ENCODE measurements at regions not wholly inside any gene's neighbourhood (a gene's known extent, or its start where the extent isn't known, plus 50 kb on each side); places are given as distances from the start of the nearest gene placed in this dataset.
"Not testable (repeated sequence)": the region's sequence is repeated elsewhere in the genome, so short reads cannot be mapped to it uniquely, and the experiment has no call there.

DNA sequence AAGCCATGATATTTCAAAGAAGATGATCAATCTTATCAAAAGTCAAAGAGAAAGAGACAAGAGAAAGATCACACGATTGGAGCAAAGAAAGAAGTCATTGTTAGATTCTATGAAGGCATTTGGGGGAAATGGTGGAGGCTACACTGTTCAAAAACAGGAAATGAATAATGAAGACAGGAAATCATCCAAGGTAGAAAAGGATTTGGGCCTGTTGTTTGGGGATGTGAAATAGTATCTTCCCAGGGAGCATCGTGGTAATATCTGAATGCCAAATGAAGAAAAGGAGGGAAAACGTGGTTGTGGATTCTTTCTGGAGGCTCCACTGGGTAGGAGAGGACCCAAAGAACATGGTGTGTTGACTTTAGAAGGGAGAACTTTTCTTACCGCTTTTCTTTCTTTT lies 482.4 kb downstream of the NLGN4X start:
- Histone ChIP-seq H3K27me3 (ENCODE audit: control insufficient read depth, insufficient read depth, low read length) (no peaks in the 10 kb centered on the region), H3K36me3 (replicated peaks; ENCODE audit: control insufficient read depth, insufficient read depth, low read length) (no peaks in the 10 kb centered on the region), H3K4me3 (ENCODE audit: insufficient read depth, low read depth, low read length) (no peak overlapping the region)
- no peak for DNase-seq

DNA sequence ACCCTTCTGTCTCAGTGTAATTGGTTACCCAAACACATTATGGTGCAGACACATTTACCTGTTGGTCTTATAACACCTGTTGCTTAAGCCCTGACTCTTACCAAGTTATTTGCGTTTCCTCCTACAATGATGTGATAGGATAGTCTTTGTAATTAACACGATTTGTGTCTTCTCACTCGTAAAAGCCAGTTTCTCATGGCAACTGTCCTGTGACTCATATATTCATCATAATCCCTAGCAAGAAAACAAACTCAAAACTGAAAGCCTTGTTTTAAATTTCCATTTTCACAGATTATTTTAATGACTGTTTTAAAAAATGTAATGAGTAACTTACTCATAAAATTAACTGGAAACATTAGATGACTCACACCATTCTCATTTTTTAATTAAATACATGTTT lies 495.2 kb downstream of the NLGN4X start:
- no peak overlapping the region for H3K4me3 ChIP-seq (ENCODE audit: insufficient read depth, low read depth, low read length)
- DNase-seq: no peak
- no peaks in the 10 kb centered on the region for H3K27me3 ChIP-seq (ENCODE audit: control insufficient read depth, insufficient read depth, low read length)
- no peaks in the 10 kb centered on the region for H3K36me3 ChIP-seq (replicated peaks; ENCODE audit: control insufficient read depth, insufficient read depth, low read length)

DNA sequence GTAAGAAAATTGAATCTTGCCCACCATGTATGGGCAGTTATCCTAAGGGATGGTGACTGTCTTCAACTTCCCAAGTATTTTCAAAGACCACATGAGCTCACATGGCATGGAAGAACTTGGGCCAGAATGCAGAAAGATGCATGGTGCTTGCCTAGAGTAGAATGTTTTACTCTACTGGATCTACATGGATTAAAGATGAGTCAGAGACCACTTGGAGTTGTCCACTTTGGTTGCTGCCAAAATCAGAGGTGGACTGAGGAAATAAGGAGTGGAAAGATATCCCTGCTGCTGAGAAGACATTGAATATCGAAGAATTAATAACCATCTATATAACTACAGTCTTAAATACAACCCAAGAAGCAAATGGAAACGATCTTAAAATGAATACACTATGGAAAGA lies 498.1 kb downstream of the NLGN4X start:
- no peaks in the 10 kb centered on the region for H3K27me3 ChIP-seq (ENCODE audit: control insufficient read depth, insufficient read depth, low read length)
- H3K4me3 ChIP-seq (ENCODE audit: insufficient read depth, low read depth, low read length): no peak overlapping the region
- H3K36me3 ChIP-seq (replicated peaks; ENCODE audit: control insufficient read depth, insufficient read depth, low read length): no peaks in the 10 kb centered on the region
- DNase-seq: no peak

DNA sequence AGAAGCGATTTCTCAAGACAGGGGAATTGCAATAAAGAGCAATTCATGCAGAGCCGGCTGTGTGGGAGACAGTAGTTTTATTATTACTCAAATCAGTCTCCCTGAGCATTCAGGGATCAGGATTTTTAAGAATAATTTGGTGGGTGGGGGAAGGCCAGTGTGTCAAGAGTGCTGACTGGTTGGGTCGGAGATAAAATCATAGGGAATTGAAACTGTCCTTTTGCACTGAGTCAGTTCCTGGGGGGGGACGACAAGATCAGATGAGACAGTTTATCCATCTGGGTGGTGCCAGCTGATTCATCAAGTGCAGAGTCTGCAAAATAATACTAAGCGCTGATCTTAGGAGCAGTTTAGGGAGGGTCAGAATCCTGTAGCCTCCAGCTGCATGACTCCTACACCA lies 502.4 kb downstream of the NLGN4X start:
- Histone ChIP-seq H3K27me3 (ENCODE audit: control insufficient read depth, insufficient read depth, low read length) (no peaks in the 10 kb centered on the region), H3K4me3 (ENCODE audit: insufficient read depth, low read depth, low read length) (no peak overlapping the region), H3K36me3 (replicated peaks; ENCODE audit: control insufficient read depth, insufficient read depth, low read length) (no peaks in the 10 kb centered on the region)
- no peak for DNase-seq

DNA sequence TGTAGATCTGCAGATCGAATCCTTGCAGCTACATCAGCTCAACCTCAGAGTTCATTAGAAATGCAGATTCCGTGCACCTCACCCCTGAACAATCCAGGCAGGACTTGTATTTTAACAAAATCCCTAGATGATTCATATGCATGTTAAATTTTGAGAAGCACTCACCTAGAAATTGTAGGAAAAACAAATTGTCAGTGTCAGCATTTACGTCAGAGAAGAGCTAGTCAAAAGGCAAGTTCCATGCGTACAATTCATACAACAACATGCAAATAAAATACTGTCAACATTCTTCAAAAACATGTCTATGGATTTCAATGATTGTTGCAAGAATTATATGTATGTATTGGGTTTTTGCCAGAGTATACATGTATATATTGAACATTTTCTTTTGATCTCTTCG lies 504.5 kb downstream of the NLGN4X start:
- Histone ChIP-seq H3K4me3 (ENCODE audit: insufficient read depth, low read depth, low read length) (no peak overlapping the region), H3K27me3 (ENCODE audit: control insufficient read depth, insufficient read depth, low read length) (no peaks in the 10 kb centered on the region), H3K36me3 (replicated peaks; ENCODE audit: control insufficient read depth, insufficient read depth, low read length) (no peaks in the 10 kb centered on the region)
- DNase-seq: no peak

DNA sequence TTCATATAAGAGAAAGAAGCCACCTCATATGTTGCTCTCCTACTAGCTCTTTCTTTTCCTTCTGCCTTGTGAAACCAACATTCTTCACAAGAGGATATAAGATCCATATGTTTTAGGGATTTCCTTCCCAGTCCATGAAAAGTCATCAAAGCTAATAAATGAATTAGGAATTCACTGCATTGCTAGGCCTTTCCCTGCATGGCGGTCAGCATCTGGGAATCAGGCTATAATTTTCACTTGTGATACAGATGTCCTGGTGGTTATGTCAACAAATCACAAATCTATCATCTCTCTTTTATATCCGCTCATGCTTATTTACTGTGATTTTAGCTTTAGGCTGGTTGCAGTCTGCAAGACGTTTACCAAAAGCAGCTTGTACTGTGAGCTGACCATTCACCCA lies 510.0 kb downstream of the NLGN4X start:
- Histone ChIP-seq H3K4me3 (ENCODE audit: insufficient read depth, low read depth, low read length) (no peak overlapping the region), H3K36me3 (replicated peaks; ENCODE audit: control insufficient read depth, insufficient read depth, low read length) (no peaks in the 10 kb centered on the region), H3K27me3 (ENCODE audit: control insufficient read depth, insufficient read depth, low read length) (no peaks in the 10 kb centered on the region)
- DNase-seq: no peak

DNA sequence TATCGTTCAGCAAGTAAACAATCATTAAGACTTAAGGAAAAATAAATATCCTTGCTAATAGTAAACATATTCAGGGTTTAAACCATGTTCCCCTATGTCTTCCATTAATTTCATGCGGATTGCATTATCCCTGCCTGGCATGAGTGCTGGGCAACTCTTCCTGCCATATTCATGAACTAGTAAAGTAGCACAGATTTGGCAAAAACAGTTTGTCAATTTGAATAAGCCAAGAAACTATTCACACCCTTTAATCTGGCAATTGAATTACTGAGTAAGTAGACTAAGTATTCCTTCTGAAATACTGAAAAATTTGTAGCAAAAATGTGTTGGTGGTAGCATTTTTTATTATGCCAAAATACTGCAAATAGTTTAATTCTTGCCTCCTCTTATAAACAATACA lies 512.0 kb downstream of the NLGN4X start:
- no peaks in the 10 kb centered on the region for H3K27me3 ChIP-seq (ENCODE audit: control insufficient read depth, insufficient read depth, low read length)
- no peaks in the 10 kb centered on the region for H3K36me3 ChIP-seq (replicated peaks; ENCODE audit: control insufficient read depth, insufficient read depth, low read length)
- H3K4me3 ChIP-seq (ENCODE audit: insufficient read depth, low read depth, low read length): no peak overlapping the region
- DNase-seq: no peak

DNA sequence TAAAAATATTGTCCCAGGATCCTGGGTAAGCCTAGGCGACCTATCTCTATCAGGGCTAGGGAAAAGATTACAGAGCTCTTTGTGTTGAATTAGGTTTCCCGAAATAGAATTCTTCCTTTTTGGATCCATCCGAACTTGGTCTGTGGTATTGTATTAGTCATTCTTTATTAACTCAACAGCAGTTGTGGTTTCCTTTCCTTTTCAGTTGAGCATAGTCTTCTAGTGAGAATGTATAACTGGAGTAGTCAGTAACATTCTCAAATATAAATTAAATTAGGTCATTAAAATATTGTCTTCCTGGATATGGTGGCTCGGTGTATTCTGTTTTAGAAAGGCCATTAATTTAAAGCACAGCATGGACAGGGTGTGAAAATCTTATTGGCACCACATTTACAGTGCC lies 520.4 kb downstream of the NLGN4X start:
- no peak for DNase-seq

DNA sequence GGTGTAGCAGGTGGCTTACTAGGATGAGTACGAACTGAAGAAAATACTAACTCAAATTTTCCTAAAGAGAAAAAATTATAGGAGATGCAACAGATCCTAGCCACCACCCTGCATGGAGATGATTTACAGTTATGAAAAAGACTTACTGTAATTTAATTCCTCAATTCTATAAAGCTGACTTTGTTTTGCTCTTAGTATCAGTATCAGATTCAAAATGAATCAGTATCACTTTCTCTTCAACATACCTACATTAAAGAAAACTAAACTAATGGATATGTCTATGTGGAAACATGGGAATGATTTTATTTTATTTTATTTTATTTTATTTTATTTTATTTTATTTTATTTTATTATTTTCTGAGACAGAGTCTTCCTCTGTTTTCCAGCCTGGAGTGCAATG lies 525.8 kb downstream of the NLGN4X start:
- no peaks in the 10 kb centered on the region for H3K36me3 ChIP-seq (replicated peaks; ENCODE audit: control insufficient read depth, insufficient read depth, low read length)
- DNase-seq: no peak
- no peak overlapping the region for H3K4me3 ChIP-seq (ENCODE audit: insufficient read depth, low read depth, low read length)
- no peaks in the 10 kb centered on the region for H3K27me3 ChIP-seq (ENCODE audit: control insufficient read depth, insufficient read depth, low read length)

More for the DNA sequence above, 520.4 kb downstream of the NLGN4X start:
- Histone ChIP-seq H3K4me3 (ENCODE audit: insufficient read depth, low read depth, low read length) (no peak overlapping the region), H3K27me3 (ENCODE audit: control insufficient read depth, insufficient read depth, low read length) (no peaks in the 10 kb centered on the region), H3K36me3 (replicated peaks; ENCODE audit: control insufficient read depth, insufficient read depth, low read length) (no peaks in the 10 kb centered on the region)

DNA sequence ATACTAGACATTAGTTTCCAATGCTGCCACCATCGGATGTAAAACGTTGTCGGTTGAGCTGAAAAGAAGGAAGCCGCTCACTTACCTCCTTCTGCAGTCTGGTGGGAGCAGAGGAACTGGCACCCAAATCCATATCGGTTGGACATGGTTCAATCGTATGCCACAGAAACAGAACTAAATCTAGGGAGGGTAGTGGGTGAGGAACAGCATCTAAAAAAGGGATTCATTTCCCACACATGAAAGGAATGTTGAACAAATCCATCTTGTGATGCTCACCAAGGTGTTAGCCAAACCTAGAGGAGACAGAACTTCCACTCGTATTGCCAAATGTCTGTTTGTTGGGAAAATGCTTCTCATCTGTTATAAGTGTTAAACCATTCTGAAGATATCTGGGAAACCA lies 532.7 kb downstream of the NLGN4X start:
- Histone ChIP-seq H3K4me3 (ENCODE audit: insufficient read depth, low read depth, low read length) (no peak overlapping the region), H3K27me3 (ENCODE audit: control insufficient read depth, insufficient read depth, low read length) (no peaks in the 10 kb centered on the region), H3K36me3 (replicated peaks; ENCODE audit: control insufficient read depth, insufficient read depth, low read length) (no peaks in the 10 kb centered on the region)
- no peak for DNase-seq

DNA sequence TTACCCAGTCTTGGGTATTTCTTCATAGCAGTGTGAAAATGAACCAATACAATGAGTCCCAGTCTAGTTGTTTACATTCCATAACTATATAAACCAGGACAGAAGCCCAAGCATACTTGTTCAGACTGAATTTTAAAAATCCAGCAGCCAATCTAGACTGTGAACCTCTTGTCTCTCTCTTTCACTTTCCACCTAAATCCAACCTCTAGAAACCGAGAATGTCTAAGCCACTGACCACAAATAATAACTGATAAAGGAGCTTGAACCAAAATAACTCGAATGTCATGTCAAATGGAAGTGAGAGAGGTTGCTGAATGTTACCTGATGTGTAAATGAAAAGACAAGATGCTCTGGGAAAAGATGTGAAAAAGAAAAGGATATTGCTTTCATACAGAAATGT lies 544.7 kb downstream of the NLGN4X start:
- Histone ChIP-seq H3K27me3 (ENCODE audit: control insufficient read depth, insufficient read depth, low read length) (no peaks in the 10 kb centered on the region), H3K36me3 (replicated peaks; ENCODE audit: control insufficient read depth, insufficient read depth, low read length) (no peaks in the 10 kb centered on the region), H3K4me3 (ENCODE audit: insufficient read depth, low read depth, low read length) (no peak overlapping the region)
- no peak for DNase-seq

DNA sequence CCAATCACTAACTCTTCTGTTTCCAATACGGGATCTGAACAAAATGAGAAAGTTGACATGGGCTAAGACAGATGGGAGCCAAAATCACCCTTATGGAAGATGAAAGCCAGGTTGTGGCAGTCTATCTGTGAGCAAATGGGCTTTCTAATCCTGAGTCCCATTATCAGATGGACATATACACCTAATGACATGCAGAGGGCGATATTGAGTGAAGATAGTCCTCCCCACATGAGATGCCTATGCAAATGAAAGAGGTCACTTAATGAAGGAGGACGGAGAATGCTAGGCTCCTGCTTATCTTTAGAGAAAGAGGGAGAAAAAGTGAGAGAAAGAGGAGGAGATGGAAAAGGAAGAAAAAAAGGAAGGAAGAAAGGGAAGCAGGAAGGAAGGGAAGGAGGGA lies 547.5 kb downstream of the NLGN4X start:
- H3K4me3 ChIP-seq (ENCODE audit: insufficient read depth, low read depth, low read length): no peak overlapping the region
- peak; percentile 44 for DNase-seq
- H3K27me3 ChIP-seq (ENCODE audit: control insufficient read depth, insufficient read depth, low read length): no peaks in the 10 kb centered on the region
- H3K36me3 ChIP-seq (replicated peaks; ENCODE audit: control insufficient read depth, insufficient read depth, low read length): no peaks in the 10 kb centered on the region

DNA sequence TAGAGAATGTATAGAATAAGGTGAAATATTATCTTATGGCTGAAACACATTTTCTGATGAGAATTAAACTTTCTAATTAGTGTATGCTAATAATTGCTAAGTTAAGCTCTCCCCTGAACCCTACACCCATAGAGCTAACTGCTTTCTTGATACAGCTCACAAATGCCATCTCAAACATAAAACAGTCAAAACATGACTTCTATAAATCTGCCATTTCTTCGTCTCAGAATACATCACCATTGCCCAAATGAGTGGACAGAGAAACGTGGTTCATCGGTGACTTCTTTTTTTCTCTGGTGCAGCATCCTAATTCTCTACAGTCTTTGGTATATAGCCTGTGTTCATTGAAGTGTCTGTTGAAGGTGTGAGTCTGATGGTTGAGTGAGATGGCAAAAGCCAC lies 554.6 kb downstream of the NLGN4X start:
- no peaks in the 10 kb centered on the region for H3K27me3 ChIP-seq (ENCODE audit: control insufficient read depth, insufficient read depth, low read length)
- no peak for DNase-seq
- H3K4me3 ChIP-seq (ENCODE audit: insufficient read depth, low read depth, low read length): no peak overlapping the region
- no peaks in the 10 kb centered on the region; the same call in 1 of the 2 replicates for H3K36me3 ChIP-seq (replicated peaks; ENCODE audit: control insufficient read depth, insufficient read depth, low read length)

DNA sequence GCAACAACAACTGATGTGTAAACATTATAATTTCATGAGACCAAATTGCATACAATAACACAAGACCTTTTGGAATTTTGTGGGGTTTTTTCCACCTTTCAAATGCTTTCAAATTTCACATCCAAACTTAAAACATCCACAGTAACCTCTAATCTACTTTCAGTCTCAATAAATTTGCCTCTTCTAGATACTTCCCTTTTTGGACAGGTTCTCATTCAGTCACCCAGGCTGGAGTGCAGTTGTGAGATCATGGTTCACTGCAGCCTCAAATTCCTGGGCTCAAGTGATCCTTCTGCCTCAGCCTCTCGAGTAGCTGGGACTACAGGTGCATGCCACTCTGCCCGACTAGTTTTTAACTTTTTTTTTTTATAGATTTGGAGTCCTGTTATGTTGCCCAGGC lies 556.6 kb downstream of the NLGN4X start:
- no peak for DNase-seq
- no peaks in the 10 kb centered on the region for H3K27me3 ChIP-seq (ENCODE audit: control insufficient read depth, insufficient read depth, low read length)

DNA sequence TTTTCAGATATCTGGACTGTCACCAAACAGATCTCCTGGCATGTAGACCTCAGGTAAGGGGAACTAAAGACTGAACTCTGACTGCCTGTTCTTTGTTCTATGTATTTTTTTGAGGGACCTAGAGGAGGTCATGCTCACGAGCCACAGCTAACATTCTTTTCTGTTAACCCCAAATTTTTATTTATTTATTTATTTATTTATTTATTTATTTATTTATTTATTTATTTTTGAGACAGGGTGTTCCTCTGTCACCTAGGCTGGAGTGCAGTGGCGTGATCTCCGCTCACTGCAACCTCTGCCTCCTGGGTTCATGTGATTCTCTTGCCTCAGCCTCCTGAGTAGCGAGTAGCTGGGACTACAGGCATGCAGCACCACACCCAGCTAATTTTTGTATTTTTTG lies 562.0 kb downstream of the NLGN4X start:
- DNase-seq; H3K27me3 ChIP-seq (ENCODE audit: control insufficient read depth, insufficient read depth, low read length); H3K36me3 ChIP-seq (replicated peaks; ENCODE audit: control insufficient read depth, insufficient read depth, low read length); H3K4me3 ChIP-seq (ENCODE audit: insufficient read depth, low read depth, low read length): not testable (repeated sequence)

More for the DNA sequence above, 556.6 kb downstream of the NLGN4X start:
- Histone ChIP-seq H3K4me3 (ENCODE audit: insufficient read depth, low read depth, low read length) (no peak overlapping the region), H3K36me3 (replicated peaks; ENCODE audit: control insufficient read depth, insufficient read depth, low read length) (no peaks in the 10 kb centered on the region; the same call in 1 of the 2 replicates)

DNA sequence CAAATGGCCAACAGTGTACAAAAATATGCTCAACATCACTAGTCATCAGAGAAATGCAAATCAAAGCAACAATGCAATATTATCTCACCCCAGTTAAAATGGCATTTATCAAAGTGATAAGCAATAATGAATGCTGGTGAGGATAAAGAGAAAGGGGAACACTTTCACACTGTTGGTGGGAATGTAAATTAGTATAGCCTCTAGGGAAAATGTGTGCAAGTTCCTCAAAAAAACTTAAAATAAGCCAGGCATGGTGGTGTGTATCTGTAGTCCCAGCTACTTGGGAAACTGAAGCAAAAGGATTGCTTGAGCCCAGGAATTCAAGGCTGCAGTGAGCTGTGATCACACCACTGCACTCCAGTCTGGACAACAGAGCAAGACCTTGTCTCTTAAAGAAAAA lies 572.1 kb downstream of the NLGN4X start:
- H3K27me3 ChIP-seq (ENCODE audit: control insufficient read depth, insufficient read depth, low read length): no peaks in the 10 kb centered on the region
- H3K4me3 ChIP-seq (ENCODE audit: insufficient read depth, low read depth, low read length): no peak overlapping the region
- no peaks in the 10 kb centered on the region for H3K36me3 ChIP-seq (replicated peaks; ENCODE audit: control insufficient read depth, insufficient read depth, low read length)
- DNase-seq: no peak

Measured in H7 (cell line).